ENCODE measurements at regions not wholly inside any gene's neighbourhood (a gene's known extent, or its start where the extent isn't known, plus 50 kb on each side); places are given as distances from the start of the nearest gene placed in this dataset.

GRCh38 chr4:164358400-164358799, 395.5 kb upstream of the SMIM31 start:
- TF ChIP-seq, protein P1, sequence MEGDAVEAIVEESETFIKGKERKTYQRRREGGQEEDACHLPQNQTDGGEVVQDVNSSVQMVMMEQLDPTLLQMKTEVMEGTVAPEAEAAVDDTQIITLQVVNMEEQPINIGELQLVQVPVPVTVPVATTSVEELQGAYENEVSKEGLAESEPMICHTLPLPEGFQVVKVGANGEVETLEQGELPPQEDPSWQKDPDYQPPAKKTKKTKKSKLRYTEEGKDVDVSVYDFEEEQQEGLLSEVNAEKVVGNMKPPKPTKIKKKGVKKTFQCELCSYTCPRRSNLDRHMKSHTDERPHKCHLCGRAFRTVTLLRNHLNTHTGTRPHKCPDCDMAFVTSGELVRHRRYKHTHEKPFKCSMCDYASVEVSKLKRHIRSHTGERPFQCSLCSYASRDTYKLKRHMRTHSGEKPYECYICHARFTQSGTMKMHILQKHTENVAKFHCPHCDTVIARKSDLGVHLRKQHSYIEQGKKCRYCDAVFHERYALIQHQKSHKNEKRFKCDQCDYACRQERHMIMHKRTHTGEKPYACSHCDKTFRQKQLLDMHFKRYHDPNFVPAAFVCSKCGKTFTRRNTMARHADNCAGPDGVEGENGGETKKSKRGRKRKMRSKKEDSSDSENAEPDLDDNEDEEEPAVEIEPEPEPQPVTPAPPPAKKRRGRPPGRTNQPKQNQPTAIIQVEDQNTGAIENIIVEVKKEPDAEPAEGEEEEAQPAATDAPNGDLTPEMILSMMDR (IDR thresholded peaks at IDR 0.05): no peak
- TF ChIP-seq ZFX (IDR thresholded peaks at IDR 0.05; ENCODE audit: borderline replicate concordance): no peak

All from 22Rv1 (cell line).